ENCODE measurements at regions not wholly inside any gene's neighbourhood (a gene's known extent, or its start where the extent isn't known, plus 50 kb on each side); places are given as distances from the start of the nearest gene placed in this dataset.

DNA sequence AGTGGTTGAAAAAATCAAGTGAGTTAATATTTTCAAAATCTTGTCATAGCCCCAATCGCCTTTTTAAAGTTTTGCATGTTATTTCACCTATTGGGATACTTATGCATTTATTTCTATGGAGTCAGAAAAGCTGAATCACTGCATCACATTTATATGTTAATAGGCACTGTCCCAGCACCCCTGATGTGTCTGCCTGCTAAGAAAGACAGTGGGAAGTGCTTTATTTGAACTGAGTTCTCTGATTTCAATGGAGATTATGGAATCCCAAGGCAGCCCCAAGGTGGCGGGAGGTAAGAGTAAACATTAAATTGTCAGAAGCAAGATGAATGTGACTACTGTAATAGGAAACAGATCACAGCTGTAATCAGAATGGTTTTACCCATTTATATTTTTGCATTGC lies 2225.7 kb downstream of the NCAM2 start:
- no peaks in the 10 kb centered on the region for H3K27me3 ChIP-seq (ENCODE audit: control insufficient read depth in 2 of 2, insufficient read depth in 2 of 2, low read length in 2 of 2)
- no peak overlapping the region for H3K4me3 ChIP-seq (replicated peaks in 1 of 3; ENCODE audit: insufficient read depth in 1 of 3, low read depth in 1 of 3, low read length in 3 of 3)
- no peaks in the 10 kb centered on the region for H4K20me1 ChIP-seq (replicated peaks; ENCODE audit: control insufficient read depth, extremely low read depth, insufficient read depth, low read length)
- H3K27ac ChIP-seq (ENCODE audit: insufficient read depth, low read depth, low read length): no peak overlapping the region
- TF ChIP-seq POLR2AphosphoS5 (IDR thresholded peaks at IDR 0.05; ENCODE audit: insufficient read depth, low read depth, low read length): no peak
- TF ChIP-seq MYC (IDR thresholded peaks at IDR 0.05; ENCODE audit: low read depth, low read length): no peak
- TF ChIP-seq FOS (IDR thresholded peaks at IDR 0.05; ENCODE audit: borderline replicate concordance, insufficient read depth, low read length): no peak
- TF ChIP-seq POLR2A (IDR thresholded peaks at IDR 0.05; ENCODE audit: low read depth, low read length): no peak
- no peak for TF ChIP-seq GATA2 (IDR thresholded peaks at IDR 0.05; ENCODE audit: insufficient read depth, insufficient read length, low read depth, low read length)
- CTCF ChIA-PET: no interaction called here
- no peak for FAIRE-seq
- no TSS peak for BruUV-seq (replicated peaks)
- intact Hi-C loops (cut with micrococcal nuclease): no loop called here
- no peaks in the 10 kb centered on the region for H3K9me1 ChIP-seq (replicated peaks; ENCODE audit: control insufficient read depth, extremely low read depth, insufficient read depth, low read length)
- H2AFZ ChIP-seq (ENCODE audit: low read depth, low read length): no peak overlapping the region
- DNase-seq (ENCODE audit: low read depth, low spot score): no peak
- H3K4me2 ChIP-seq (ENCODE audit: insufficient read depth, low read length): no peak overlapping the region
- no peaks in the 10 kb centered on the region for H3K4me1 ChIP-seq (ENCODE audit: control insufficient read depth, extremely low read depth, insufficient read depth, low read length)
- dilution Hi-C loops (cut with MboI; ENCODE audit: extremely low pct_ligation_motif_present, low sequenced_read_pairs): no loop called here
- H3K36me3 ChIP-seq (ENCODE audit: control insufficient read depth in 2 of 2, extremely low read depth in 1 of 2, insufficient read depth in 2 of 2, low read length in 2 of 2): no peaks in the 10 kb centered on the region
- H3K9me3 ChIP-seq (replicated peaks; ENCODE audit: control insufficient read depth, insufficient read depth, low read length): no peaks in the 10 kb centered on the region
- H3K79me2 ChIP-seq (ENCODE audit: control insufficient read depth, insufficient read depth, low read length): no peaks in the 10 kb centered on the region
- no peak overlapping the region for H3K9ac ChIP-seq (replicated peaks; ENCODE audit: extremely low read depth, insufficient read depth, low read length)
- POLR2A ChIA-PET: no interaction called here

DNA sequence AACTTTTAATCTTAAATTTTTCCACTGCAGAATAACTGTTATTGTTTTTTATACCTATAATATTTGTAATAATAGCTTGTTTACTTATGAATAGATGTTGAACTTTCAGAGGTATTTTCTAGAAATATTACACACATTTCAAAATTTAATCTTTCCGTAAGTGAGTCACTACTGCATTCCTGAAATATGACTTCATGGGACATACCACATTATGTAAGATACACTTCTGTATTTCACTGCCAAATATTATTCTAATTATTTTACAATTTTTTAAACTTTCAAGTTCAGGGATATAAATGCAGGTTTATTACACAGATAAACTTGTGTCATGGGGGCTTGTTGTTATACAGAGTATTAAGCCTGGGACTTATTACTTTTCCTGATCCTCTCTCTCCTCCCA lies 2220.5 kb downstream of the NCAM2 start:
- Histone ChIP-seq H3K9ac (replicated peaks; ENCODE audit: extremely low read depth, insufficient read depth, low read length) (no peak overlapping the region), H3K4me2 (ENCODE audit: insufficient read depth, low read length) (no peak overlapping the region), H3K4me1 (ENCODE audit: control insufficient read depth, extremely low read depth, insufficient read depth, low read length) (peaks cover 3% of the 10 kb centered on the region), H3K9me3 (replicated peaks; ENCODE audit: control insufficient read depth, insufficient read depth, low read length) (no peaks in the 10 kb centered on the region), H3K36me3 (ENCODE audit: control insufficient read depth in 2 of 2, extremely low read depth in 1 of 2, insufficient read depth in 2 of 2, low read length in 2 of 2) (no peaks in the 10 kb centered on the region), H3K9me1 (replicated peaks; ENCODE audit: control insufficient read depth, extremely low read depth, insufficient read depth, low read length) (no peaks in the 10 kb centered on the region), H2AFZ (ENCODE audit: low read depth, low read length) (no peak overlapping the region), H3K27ac (ENCODE audit: insufficient read depth, low read depth, low read length) (no peak overlapping the region), H3K27me3 (ENCODE audit: control insufficient read depth in 2 of 2, insufficient read depth in 2 of 2, low read length in 2 of 2) (no peaks in the 10 kb centered on the region), H3K4me3 (replicated peaks in 1 of 3; ENCODE audit: insufficient read depth in 1 of 3, low read depth in 1 of 3, low read length in 3 of 3) (no peak overlapping the region), H4K20me1 (replicated peaks; ENCODE audit: control insufficient read depth, extremely low read depth, insufficient read depth, low read length) (no peaks in the 10 kb centered on the region), H3K79me2 (ENCODE audit: control insufficient read depth, insufficient read depth, low read length) (no peaks in the 10 kb centered on the region)
- CTCF ChIA-PET: interaction anchor here (1.1 kb wide), 1 partner anchor 176 kb away, joined by 3 read pairs; no protein-coding TSS in a partner anchor
- no TSS peak for BruUV-seq (replicated peaks)
- POLR2A ChIA-PET: no interaction called here
- TF ChIP-seq GATA2 (IDR thresholded peaks at IDR 0.05; ENCODE audit: insufficient read depth, insufficient read length, low read depth, low read length) (no peak), FOS (IDR thresholded peaks at IDR 0.05; ENCODE audit: borderline replicate concordance, insufficient read depth, low read length) (peak; percentile 64)
- dilution Hi-C loops (cut with MboI; ENCODE audit: extremely low pct_ligation_motif_present, low sequenced_read_pairs) (no loop called here), intact Hi-C loops (cut with micrococcal nuclease) (loop anchor here (5.0 kb wide), 1 partner anchor 56 kb away; no protein-coding TSS in a partner anchor)
- FAIRE-seq (no peak), DNase-seq (ENCODE audit: low read depth, low spot score) (peak; percentile 7)

Data from endothelial cell of umbilical vein (primary cell).